NCI-H2196 (cell line): ENCODE measurements at regions not wholly inside any gene's neighbourhood (a gene's known extent, or its start where the extent isn't known, plus 50 kb on each side); places are given as distances from the start of the nearest gene placed in this dataset.
"Not testable (repeated sequence)": the region's sequence is repeated elsewhere in the genome, so short reads cannot be mapped to it uniquely, and the experiment has no call there.

Experiments used
- DNase-seq: peaks from one replicate; lab custom pipeline; 2025; ENCODE audit not compliant: unreplicated experiment; lab: John Stamatoyannopoulos, UW

DNA sequence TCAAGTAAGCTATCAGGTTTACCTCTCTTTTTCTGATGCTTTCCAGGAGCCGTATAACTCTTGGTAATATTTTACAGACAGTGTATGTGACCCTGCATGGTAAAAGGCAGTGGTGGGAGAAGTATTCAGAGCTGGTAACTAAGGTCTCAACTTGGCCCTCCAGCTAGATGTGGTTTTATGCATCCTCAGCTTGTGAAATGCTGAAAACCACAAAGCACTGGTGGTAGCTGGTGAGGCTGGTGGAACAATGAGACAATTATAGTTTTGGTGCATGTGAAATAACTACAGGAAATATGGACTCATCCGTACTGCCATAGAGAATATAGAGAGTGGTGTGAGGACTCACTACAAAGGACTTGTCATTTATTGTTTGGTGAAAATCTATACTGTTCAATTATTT, 383.0 kb upstream of the PCDH15 start:
- DNase-seq, result no peak

- no peak for DNase-seq
These were observed 379.3 kb upstream of the PCDH15 start for GRCh38 chr10:55180357-55180756.

GRCh38 chr10:55174419-55174818, 373.4 kb upstream of the PCDH15 start:
- no peak for DNase-seq

- DNase-seq, result no peak
These were observed 368.5 kb upstream of the PCDH15 start for GRCh38 chr10:55169493-55169892.

GRCh38 chr10:55168343-55168742, 367.3 kb upstream of the PCDH15 start:
- DNase-seq, result no peak

DNA sequence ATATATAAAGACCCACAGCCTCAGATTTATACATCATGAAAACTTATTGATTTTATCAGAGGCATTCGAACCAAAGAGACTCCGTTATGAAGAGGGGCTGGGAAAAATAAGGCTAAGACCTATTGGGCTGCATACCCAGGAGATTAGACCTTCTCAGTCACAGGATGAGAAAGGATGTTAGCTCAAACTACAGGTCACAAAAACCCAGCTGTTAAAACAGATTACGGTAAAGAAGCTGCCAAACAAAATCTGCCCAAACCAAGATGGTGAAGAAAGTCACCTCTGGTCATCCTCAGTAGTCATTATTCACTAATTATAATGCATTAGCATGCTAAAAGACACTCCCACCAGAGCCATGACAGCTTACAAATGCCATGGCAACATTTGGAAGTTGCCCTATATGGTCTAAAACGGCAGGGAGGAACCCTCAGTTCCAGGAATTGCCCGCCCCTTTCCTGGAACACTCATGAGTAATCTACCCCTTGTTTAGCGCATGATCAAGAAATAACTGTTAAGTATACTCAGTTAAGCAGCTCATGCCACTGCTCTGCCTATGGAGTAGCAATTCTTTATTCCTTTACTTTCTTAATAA, 362.5 kb upstream of the PCDH15 start:
- no peak for DNase-seq

- DNase-seq, result not testable (repeated sequence)
These were observed 361.3 kb upstream of the PCDH15 start for GRCh38 chr10:55162321-55162720.

DNA sequence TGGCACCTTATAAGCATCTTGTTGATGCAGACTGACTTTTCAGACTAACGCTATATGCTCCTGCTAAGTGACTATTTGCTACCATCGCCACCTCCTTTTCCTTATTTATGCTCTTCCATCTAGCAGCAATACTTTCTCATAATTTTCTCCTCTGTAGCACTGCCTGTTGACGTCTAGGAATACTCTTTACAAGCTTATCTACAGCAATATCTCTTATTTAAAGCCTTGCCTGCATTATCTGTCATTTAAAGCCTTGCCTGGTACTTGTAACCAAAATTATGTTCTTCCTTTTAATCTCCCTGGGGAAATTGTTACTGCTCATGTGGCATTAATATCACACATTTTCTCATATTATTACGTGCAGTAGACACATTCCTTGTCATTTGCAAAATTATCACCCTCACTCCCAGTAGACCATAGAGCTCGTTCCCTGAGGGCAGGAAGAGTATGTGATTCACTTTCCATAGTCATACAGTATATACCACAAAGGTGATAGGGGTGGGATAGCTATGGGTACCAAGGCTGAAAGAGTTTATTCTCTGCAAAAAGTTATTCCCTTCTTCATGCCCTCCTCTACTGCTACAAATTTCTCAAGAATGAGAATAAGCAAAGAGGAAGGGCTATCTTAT, 359.7 kb upstream of the PCDH15 start:
- no peak for DNase-seq

- DNase-seq, result no peak
These were observed 357.6 kb upstream of the PCDH15 start for GRCh38 chr10:55158633-55159032.

DNA sequence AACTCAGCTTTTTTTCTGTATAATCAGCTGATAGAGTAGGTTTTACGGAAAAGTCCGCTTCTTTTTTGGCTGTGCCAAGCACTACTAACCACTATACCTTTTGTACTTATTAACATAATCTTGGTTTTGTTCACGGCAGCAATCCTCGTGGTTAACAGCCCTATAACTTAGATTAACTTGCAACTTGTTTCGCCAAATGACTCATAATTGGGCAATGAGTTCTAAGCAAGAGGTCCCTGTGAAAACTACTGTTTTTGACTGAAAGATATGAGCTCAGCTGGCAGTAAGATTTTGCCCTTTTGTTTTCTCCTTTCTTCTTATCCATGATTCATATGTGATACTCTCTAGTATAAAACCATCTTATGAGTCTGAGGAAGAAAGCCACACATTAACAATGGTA, 345.0 kb upstream of the PCDH15 start:
- no peak for DNase-seq

DNA sequence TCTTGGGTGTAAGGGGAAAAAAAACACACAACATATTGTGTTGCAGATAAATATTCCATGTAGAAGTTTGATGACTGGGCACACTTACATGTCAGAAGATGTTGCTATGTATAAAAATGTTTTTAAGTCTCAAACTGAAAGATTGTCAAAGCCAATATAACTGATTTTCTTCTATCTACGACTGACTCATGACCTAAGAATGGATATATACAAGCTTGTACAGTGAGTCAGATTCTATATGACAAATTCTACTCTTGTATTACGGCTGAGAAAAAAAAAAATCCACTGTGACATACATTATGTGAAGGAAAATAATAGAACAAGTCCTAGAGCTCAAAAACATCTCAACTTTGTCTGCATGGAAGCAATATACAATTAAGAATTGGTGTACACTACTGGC, 343.0 kb upstream of the PCDH15 start:
- no peak for DNase-seq

DNA sequence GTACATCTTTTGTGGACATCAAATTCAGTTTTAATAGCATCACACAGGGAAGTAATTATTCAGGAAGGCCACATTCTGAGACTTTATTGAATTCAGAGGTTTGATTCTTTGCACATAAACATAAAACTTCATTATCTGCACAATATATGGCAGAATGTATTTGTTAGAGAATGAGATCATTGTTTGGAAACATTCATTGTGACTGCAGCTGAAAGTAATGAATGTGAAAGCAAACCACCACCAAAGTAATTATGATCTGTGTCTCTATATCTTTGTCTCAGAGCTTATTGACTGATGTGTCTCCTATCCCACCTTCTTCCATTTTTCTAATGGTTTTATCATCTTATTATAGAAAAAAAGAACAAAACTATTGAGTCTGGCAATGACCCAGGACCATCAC, 340.9 kb upstream of the PCDH15 start:
- no peak for DNase-seq

DNA sequence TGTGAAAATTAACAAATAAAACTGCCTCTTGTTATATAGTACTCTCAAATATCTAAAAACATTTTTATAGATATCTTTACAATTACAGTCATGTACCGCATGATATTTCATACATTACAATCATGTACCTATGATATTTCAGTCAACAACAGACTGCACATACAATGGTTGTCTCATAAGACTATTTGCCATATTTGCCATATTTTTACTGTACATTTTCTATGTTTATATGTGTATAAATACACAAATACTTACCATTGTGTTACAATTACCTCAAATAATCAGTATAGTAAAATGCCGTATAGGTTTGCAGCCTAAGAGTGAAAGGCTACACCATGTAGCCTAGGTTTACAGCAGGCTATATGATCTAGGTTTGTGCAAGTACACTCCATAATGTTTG, 336.0 kb upstream of the PCDH15 start:
- DNase-seq, result no peak

- DNase-seq, result no peak
These were observed 303.7 kb upstream of the PCDH15 start for GRCh38 chr10:55104738-55105137.

DNA sequence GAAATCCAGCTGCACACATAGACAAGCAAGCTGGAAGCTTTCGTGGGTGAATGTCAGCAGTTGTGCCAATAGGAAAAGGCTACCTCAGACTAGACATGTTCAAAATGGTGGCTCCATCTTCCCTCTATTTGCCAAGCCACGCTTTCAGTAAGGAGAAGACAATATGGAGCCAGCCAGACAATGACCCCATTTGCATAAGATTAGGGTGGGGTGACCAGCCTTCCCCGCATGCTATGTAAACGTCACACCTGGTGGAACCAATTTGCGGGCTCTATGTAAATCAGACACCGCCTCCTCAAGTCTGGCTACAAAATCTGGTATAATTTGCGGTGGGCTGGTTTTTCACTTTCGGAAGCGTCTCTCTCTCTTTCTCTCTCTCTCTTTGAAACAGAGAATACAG, 297.4 kb upstream of the PCDH15 start:
- no peak for DNase-seq

GRCh38 chr10:55091691-55092328, 290.8 kb upstream of the PCDH15 start:
- no peak for DNase-seq

- DNase-seq, result no peak
These were observed 277.1 kb upstream of the PCDH15 start for GRCh38 chr10:55078121-55078520.

DNA sequence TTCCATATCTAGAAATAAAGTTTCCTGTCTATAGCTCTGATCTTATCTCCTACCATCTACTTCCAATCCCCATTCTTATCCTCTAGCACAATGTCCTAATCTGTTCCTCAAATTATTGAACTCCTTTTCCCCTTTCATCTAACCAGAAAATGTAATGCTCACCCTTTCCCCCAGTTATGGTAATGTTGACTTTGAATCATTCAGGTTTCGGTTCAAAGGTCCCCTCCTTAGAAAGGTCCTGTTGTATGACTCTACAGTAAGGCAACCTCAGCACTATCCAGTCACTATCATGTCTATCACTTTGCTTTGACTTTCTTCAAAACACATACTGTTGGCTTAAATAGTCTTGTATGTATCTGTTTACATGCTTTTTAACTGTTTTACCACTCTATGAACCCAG, 264.2 kb upstream of the PCDH15 start:
- DNase-seq, result no peak

DNA sequence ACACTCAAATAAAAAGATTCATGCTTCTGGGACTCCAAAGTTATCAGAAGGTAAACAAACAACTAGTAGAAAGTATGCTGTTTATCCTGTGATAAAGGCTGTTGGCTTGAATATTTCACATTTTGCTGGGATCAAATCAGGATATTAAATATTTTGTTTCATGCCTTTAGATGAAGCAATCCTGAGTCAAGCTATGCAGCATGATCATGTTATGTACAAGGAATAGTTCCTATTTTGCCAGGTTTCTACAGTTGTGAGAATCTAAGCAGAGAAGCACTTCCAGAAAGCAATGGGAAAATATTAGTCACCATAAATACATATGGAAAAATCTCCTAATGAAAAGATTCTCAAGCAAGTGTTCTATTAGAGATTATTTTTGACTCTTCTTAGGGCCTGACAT, 262.8 kb upstream of the PCDH15 start:
- DNase-seq, result no peak

GRCh38 chr10:55062349-55062748, 261.3 kb upstream of the PCDH15 start:
- no peak for DNase-seq

GRCh38 chr10:55058800-55059199, 257.8 kb upstream of the PCDH15 start:
- no peak for DNase-seq

GRCh38 chr10:55051515-55051914, 250.5 kb upstream of the PCDH15 start:
- DNase-seq, result no peak
